Osteoblast (primary cell): ENCODE measurements at regions not wholly inside any gene's neighbourhood (a gene's known extent, or its start where the extent isn't known, plus 50 kb on each side); places are given as distances from the start of the nearest gene placed in this dataset.

ENCODE experiments used
- DNase-seq: peaks from one replicate; pipeline ENCODE4 v3.0.0; 2011; ENCODE audit warnings: low spot score, mixed read lengths; ENCODE audit not compliant: insufficient read length; ENCODE audit errors: missing footprints
- H2AFZ ChIP-seq: 2 replicates; pipeline ENCODE4 v1.6.0; 2011; ENCODE audit warnings: mild to moderate bottlenecking, low read length
- H3K27ac ChIP-seq: 2 replicates; pipeline ENCODE4 v1.5.1; 2011; ENCODE audit warnings: mild to moderate bottlenecking, low read depth, low read length, moderate library complexity
- H3K27me3 ChIP-seq: 2 replicates; pipeline ENCODE4 v1.6.0; 2012; ENCODE audit warnings: mild to moderate bottlenecking, control low read depth, inconsistent platforms, low read length, moderate library complexity; ENCODE audit not compliant: insufficient read depth
- H3K36me3 ChIP-seq: 2 replicates; pipeline ENCODE4 v1.5.1; 2011; ENCODE audit warnings: mild to moderate bottlenecking, low read length, control low read depth, moderate library complexity; ENCODE audit not compliant: insufficient read depth
- H3K4me1 ChIP-seq: 2 replicates; pipeline ENCODE4 v1.5.1; 2011; ENCODE audit warnings: mild to moderate bottlenecking, low read length, control low read depth, moderate library complexity; ENCODE audit not compliant: insufficient read depth
- H3K4me2 ChIP-seq: 2 replicates; pipeline ENCODE4 v1.6.0; 2011; ENCODE audit warnings: mild to moderate bottlenecking, low read length; ENCODE audit not compliant: insufficient read depth
- H3K4me3 ChIP-seq: fragments of 200-600 bp; sonication (generic); 3 replicates; pipeline ENCODE4 v1.5.1; 2012; ENCODE audit warnings: mild to moderate bottlenecking, low read length, inconsistent platforms; ENCODE audit not compliant: insufficient read depth
- H3K79me2 ChIP-seq: 2 replicates; pipeline ENCODE4 v1.6.0; 2012; ENCODE audit warnings: mild to moderate bottlenecking, low read length, control low read depth, inconsistent platforms; ENCODE audit not compliant: insufficient read depth
- H3K9me3 ChIP-seq: 2 replicates; pipeline ENCODE4 v1.5.1; 2011; ENCODE audit warnings: low read depth, low read length, control low read depth
- H4K20me1 ChIP-seq: 2 replicates; pipeline ENCODE4 v1.6.0; 2012; ENCODE audit warnings: mild to moderate bottlenecking, low read length, control low read depth; ENCODE audit not compliant: insufficient read depth
- TF ChIP-seq, protein P1 (sequence below): IDR thresholded peaks from 2 replicates; pipeline ENCODE4 v1.5.1; 2011; ENCODE audit warnings: mild to moderate bottlenecking, low read depth, low read length, moderate library complexity; ENCODE audit errors: extremely low read depth

DNA sequence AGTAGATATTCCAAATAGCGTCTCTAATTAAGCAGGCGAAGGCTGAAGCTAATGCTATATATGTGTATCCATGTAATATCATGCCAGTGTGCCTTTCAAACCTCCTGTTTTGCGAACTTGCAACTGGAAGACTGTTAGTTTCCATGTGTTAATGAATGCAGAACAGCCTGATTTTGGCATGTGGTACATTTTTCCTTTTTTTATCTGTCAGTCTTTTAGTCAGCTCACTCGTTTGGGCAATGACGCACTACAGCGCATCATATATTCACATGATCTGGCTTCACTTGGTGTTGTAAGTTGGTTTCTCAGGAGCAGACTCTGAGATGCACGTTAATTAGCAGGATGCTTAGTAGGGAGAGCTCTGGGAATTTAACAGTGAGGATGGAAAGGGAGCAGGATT is 210.4 kb upstream of the CA10 start:
- Histone ChIP-seq H3K36me3 (no peaks in the 10 kb centered on the region), H4K20me1 (no peaks in the 10 kb centered on the region), H3K4me2 (no peak overlapping the region), H3K27me3 (no peaks in the 10 kb centered on the region), H3K9me3 (peaks cover 2% of the 10 kb centered on the region), H3K79me2 (no peaks in the 10 kb centered on the region), H3K4me1 (no peaks in the 10 kb centered on the region), H2AFZ (no peak overlapping the region), H3K27ac (no peak overlapping the region), H3K4me3 (no peak overlapping the region)
- DNase-seq: no peak
- TF ChIP-seq, protein P1, sequence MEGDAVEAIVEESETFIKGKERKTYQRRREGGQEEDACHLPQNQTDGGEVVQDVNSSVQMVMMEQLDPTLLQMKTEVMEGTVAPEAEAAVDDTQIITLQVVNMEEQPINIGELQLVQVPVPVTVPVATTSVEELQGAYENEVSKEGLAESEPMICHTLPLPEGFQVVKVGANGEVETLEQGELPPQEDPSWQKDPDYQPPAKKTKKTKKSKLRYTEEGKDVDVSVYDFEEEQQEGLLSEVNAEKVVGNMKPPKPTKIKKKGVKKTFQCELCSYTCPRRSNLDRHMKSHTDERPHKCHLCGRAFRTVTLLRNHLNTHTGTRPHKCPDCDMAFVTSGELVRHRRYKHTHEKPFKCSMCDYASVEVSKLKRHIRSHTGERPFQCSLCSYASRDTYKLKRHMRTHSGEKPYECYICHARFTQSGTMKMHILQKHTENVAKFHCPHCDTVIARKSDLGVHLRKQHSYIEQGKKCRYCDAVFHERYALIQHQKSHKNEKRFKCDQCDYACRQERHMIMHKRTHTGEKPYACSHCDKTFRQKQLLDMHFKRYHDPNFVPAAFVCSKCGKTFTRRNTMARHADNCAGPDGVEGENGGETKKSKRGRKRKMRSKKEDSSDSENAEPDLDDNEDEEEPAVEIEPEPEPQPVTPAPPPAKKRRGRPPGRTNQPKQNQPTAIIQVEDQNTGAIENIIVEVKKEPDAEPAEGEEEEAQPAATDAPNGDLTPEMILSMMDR: no peak

DNA sequence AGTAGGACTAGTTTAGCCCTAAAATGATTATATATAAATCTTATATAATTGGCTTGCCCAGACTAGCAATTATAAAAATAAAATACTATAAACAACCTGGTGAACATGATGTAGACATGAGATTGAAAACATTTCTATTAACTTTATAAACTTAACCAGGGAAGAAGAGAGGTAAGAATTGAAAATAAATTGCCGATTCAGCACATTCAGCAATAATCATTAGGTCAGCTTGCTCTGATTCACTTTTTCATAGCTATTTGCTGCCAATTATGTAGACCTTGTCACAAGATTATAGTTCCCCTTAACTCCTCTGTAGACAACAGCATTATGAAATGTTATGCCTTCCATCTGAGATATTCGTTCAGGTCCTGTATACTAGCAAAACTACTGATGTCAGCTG is 199.3 kb upstream of the CA10 start:
- H4K20me1 ChIP-seq: no peaks in the 10 kb centered on the region
- DNase-seq: no peak

DNA sequence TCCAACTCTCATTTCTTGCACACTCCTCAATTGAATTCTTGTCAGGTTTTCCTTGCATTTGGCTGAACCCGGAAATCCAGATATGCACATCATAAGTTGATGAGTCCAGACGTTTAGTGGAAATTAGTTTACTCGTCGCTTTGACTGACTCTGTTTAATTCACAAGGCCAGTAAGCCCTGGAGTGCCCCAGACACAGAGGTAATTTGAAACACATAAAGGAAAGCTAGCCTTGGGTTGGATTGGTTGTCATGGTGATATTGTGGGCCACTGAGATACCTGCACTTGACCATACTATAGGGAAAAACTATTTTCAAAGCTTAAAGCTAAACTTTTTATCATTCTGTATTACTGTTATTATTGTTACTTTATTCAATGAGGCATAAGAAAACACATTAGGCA is 178.3 kb upstream of the CA10 start:
- Histone ChIP-seq H3K27ac (no peak overlapping the region), H2AFZ (no peak overlapping the region), H3K27me3 (no peaks in the 10 kb centered on the region), H3K36me3 (no peaks in the 10 kb centered on the region), H4K20me1 (no peaks in the 10 kb centered on the region), H3K4me2 (no peak overlapping the region), H3K79me2 (no peaks in the 10 kb centered on the region), H3K9me3 (peaks cover 3% of the 10 kb centered on the region), H3K4me3 (no peak overlapping the region), H3K4me1 (no peaks in the 10 kb centered on the region)
- TF ChIP-seq, protein P1: no peak
- no peak for DNase-seq

More for the DNA sequence above, 199.3 kb upstream of the CA10 start:
- H3K4me2 ChIP-seq: no peak overlapping the region
- H3K9me3 ChIP-seq: no peaks in the 10 kb centered on the region
- H3K79me2 ChIP-seq: no peaks in the 10 kb centered on the region
- H3K27ac ChIP-seq: no peak overlapping the region
- TF ChIP-seq, protein P1: no peak
- H3K36me3 ChIP-seq: no peaks in the 10 kb centered on the region
- no peaks in the 10 kb centered on the region for H3K27me3 ChIP-seq
- no peak overlapping the region for H2AFZ ChIP-seq
- no peaks in the 10 kb centered on the region for H3K4me1 ChIP-seq
- H3K4me3 ChIP-seq: no peak overlapping the region

DNA sequence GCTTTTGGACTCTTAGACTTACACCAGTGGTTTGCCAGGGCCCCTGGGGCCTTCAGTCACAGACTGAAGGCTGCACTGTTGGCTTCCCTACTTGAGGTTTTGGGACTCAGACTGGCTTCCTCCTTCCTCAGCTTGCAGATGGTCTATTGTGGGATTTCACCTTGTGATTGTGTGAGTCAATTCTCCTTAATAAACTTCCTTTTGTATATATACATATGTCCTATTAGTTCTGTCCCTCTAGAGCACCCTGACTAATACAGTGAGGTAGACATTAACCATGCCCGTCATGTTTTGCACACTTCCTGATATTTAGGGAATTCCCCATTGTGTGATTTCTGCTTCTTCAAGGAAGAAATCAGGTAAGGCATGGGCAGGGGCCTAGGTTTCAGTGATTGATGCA is 147.8 kb upstream of the CA10 start:
- Histone ChIP-seq H3K36me3 (no peaks in the 10 kb centered on the region), H3K27ac (no peak overlapping the region), H2AFZ (no peak overlapping the region), H3K27me3 (no peaks in the 10 kb centered on the region), H4K20me1 (no peaks in the 10 kb centered on the region), H3K4me1 (no peaks in the 10 kb centered on the region), H3K4me3 (no peak overlapping the region), H3K79me2 (no peaks in the 10 kb centered on the region), H3K9me3 (no peaks in the 10 kb centered on the region), H3K4me2 (no peak overlapping the region)
- TF ChIP-seq, protein P1: no peak
- no peak for DNase-seq
